Cardiac muscle cell (in vitro differentiated cells and primary cell): ENCODE measurements at regions not wholly inside any gene's neighbourhood (a gene's known extent, or its start where the extent isn't known, plus 50 kb on each side); places are given as distances from the start of the nearest gene placed in this dataset.
A peak's percentile ranks its signal among the peaks of the same experiment; 100 is the strongest.
"Not testable (repeated sequence)": the region's sequence is repeated elsewhere in the genome, so short reads cannot be mapped to it uniquely, and the experiment has no call there.

ENCODE experiments used
- DNase-seq, 2 donors: peaks; one replicate each; pipeline versions ENCODE4 v3.0.0 to v3.0.0-alpha.2; 2010 to 2017; ENCODE audit warnings: low read depth in 1 of 2, low spot score in 1 of 2
- H3K27ac ChIP-seq: fragments of 200-600 bp; sonication (generic); 2 replicates; pipeline ENCODE4 v1.5.1; 2016
- H3K27me3 ChIP-seq: fragments of 200-600 bp; sonication (generic); 2 replicates; pipeline ENCODE4 v1.6.0; 2016; ENCODE audit warnings: control low read depth
- H3K36me3 ChIP-seq: fragments of 200-600 bp; sonication (generic); 2 replicates; pipeline ENCODE4 v1.5.1; 2016; ENCODE audit warnings: control low read depth
- H3K4me1 ChIP-seq: fragments of 200-600 bp; sonication (generic); 2 replicates; pipeline ENCODE4 v1.8.1; 2017; ENCODE audit warnings: low read depth, mild to moderate bottlenecking, mixed run types
- H3K4me3 ChIP-seq: fragments of 200-600 bp; sonication (generic); 2 replicates; pipeline ENCODE4 v1.5.1; 2016; ENCODE audit warnings: mild to moderate bottlenecking
- H3K9me3 ChIP-seq: fragments of 200-600 bp; sonication (generic); 2 replicates; pipeline ENCODE4 v1.5.1; 2017; ENCODE audit warnings: low read depth, mild to moderate bottlenecking, control low read depth
- CTCF ChIP-seq: IDR thresholded peaks from 2 replicates; pipeline ENCODE4 v1.5.1; 2012; ENCODE audit warnings: low read depth, mild to moderate bottlenecking, low read length

- no peak for TF ChIP-seq CTCF
Measured at GRCh38 chr2:239800785-239801386, 224.3 kb downstream of the NDUFA10 start.

GRCh38 chr2:239797316-239797715 is 227.8 kb downstream of the NDUFA10 start:
- Histone ChIP-seq H3K27me3 (no peaks in the 10 kb centered on the region), H3K4me1 (no peaks in the 10 kb centered on the region), H3K36me3 (no peaks in the 10 kb centered on the region), H3K4me3 (no peak overlapping the region), H3K27ac (no peak overlapping the region), H3K9me3 (no peaks in the 10 kb centered on the region)
- TF ChIP-seq CTCF = no peak
- no peak for DNase-seq

More at GRCh38 chr2:239800785-239801386, 224.3 kb downstream of the NDUFA10 start:
- Histone ChIP-seq H3K4me1 (no peaks in the 10 kb centered on the region), H3K9me3 (no peaks in the 10 kb centered on the region), H3K4me3 (no peak overlapping the region), H3K27me3 (no peaks in the 10 kb centered on the region), H3K36me3 (no peaks in the 10 kb centered on the region), H3K27ac (no peak overlapping the region)
- DNase-seq = no peak

- not testable (repeated sequence) for H3K4me1 ChIP-seq, H3K4me3 ChIP-seq, DNase-seq, H3K36me3 ChIP-seq, H3K9me3 ChIP-seq, H3K27ac ChIP-seq, H3K27me3 ChIP-seq
Measured at GRCh38 chr2:239795761-239796160, 229.4 kb downstream of the NDUFA10 start.

- DNase-seq = peak in 1 of 2 donors; percentile 5
- H3K36me3 ChIP-seq = no peaks in the 10 kb centered on the region
- H3K9me3 ChIP-seq = no peaks in the 10 kb centered on the region
- no peaks in the 10 kb centered on the region for H3K4me1 ChIP-seq
- no peak overlapping the region for H3K27ac ChIP-seq
- H3K27me3 ChIP-seq = no peaks in the 10 kb centered on the region
- TF ChIP-seq CTCF = no peak
- H3K4me3 ChIP-seq = no peak overlapping the region
Measured at GRCh38 chr2:239793836-239794235, 231.3 kb downstream of the NDUFA10 start.

- TF ChIP-seq CTCF = no peak
- Histone ChIP-seq H3K36me3 (no peaks in the 10 kb centered on the region), H3K27me3 (no peaks in the 10 kb centered on the region), H3K4me1 (no peaks in the 10 kb centered on the region), H3K4me3 (no peak overlapping the region), H3K27ac (no peak overlapping the region), H3K9me3 (no peaks in the 10 kb centered on the region)
- no peak for DNase-seq
Measured at GRCh38 chr2:239793086-239793485, 232.1 kb downstream of the NDUFA10 start.

- TF ChIP-seq CTCF = no peak
- Histone ChIP-seq H3K4me1 (no peaks in the 10 kb centered on the region), H3K27ac (no peak overlapping the region), H3K36me3 (no peaks in the 10 kb centered on the region), H3K9me3 (no peaks in the 10 kb centered on the region), H3K4me3 (no peak overlapping the region), H3K27me3 (no peaks in the 10 kb centered on the region)
- no peak for DNase-seq
Measured at GRCh38 chr2:239792405-239793084, 232.6 kb downstream of the NDUFA10 start.
